Tibial nerve (tissue), 4 donors: ENCODE measurements at regions not wholly inside any gene's neighbourhood (a gene's known extent, or its start where the extent isn't known, plus 50 kb on each side); places are given as distances from the start of the nearest gene placed in this dataset.

Source experiments
- EP300 ChIP-seq, 2 donors: sonication (generic); formaldehyde crosslinking; IDR thresholded peaks; one replicate each; pipeline ENCODE4 v1.6.1; 2017; ENCODE audit warnings: antibody characterized with exemption in 2 of 2, mild to moderate bottlenecking in 1 of 2
- POLR2A ChIP-seq, 2 donors: fragments of 450-650 bp; IDR thresholded peaks; one replicate each; pipeline ENCODE4 v1.6.1; 2017; ENCODE audit warnings: antibody characterized with exemption in 2 of 2, mild to moderate bottlenecking in 2 of 2, moderate library complexity in 2 of 2
- TF ChIP-seq, protein P1 (sequence below), 5 experiments: fragments of 200-600 bp in 3 of 5; fragments of 450-650 bp in 2 of 5; sonication (generic) in 3 of 5; IDR thresholded peaks; one replicate each; pipeline ENCODE4 v1.5.1; 2016 to 2019; ENCODE audit warnings: antibody characterized with exemption in 5 of 5, mild to moderate bottlenecking in 3 of 5, moderate library complexity in 2 of 5

DNA sequence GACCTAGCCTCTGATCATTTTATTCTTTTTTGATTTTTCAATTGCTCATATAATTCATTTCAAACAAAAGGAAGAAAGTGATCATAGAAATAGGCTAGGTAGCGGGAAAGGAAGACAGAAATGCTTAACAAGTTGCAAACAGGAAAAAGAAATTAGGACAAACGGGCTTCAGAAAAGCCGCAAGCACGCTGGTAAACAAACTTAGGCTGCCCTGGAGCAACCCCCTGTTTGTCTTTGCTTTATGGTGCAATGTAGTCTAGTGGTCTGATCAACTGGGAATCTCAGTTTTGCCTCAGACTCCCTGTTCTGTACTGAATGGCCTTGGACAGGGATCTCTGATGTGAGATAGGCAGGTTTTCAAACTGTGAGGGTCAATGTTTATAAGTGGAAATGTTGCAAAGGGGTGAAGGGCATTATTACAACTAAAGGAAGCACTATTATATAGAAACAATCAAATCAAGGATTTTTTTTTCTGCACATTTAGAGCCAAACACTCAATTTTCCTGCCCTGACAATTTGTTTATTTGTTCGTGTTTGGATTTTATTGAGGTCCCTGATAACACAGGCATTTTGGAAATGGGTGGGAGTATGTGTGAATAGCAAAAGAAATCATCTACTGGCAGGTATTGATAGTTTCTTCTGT lies 146.8 kb upstream of the NRIP1 start:
- TF ChIP-seq, protein P1, sequence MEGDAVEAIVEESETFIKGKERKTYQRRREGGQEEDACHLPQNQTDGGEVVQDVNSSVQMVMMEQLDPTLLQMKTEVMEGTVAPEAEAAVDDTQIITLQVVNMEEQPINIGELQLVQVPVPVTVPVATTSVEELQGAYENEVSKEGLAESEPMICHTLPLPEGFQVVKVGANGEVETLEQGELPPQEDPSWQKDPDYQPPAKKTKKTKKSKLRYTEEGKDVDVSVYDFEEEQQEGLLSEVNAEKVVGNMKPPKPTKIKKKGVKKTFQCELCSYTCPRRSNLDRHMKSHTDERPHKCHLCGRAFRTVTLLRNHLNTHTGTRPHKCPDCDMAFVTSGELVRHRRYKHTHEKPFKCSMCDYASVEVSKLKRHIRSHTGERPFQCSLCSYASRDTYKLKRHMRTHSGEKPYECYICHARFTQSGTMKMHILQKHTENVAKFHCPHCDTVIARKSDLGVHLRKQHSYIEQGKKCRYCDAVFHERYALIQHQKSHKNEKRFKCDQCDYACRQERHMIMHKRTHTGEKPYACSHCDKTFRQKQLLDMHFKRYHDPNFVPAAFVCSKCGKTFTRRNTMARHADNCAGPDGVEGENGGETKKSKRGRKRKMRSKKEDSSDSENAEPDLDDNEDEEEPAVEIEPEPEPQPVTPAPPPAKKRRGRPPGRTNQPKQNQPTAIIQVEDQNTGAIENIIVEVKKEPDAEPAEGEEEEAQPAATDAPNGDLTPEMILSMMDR (IDR thresholded peaks at IDR 0.05) = no peak
- TF ChIP-seq POLR2A (IDR thresholded peaks at IDR 0.05) = no peak
- no peak for TF ChIP-seq EP300 (IDR thresholded peaks at IDR 0.05)
